NB4 (cell line): ENCODE measurements at regions not wholly inside any gene's neighbourhood (a gene's known extent, or its start where the extent isn't known, plus 50 kb on each side); places are given as distances from the start of the nearest gene placed in this dataset.

Experiments used
- CTCF ChIP-seq: IDR thresholded peaks from one replicate; pipeline ENCODE4 v1.5.1; 2012; ENCODE audit warnings: low read depth, low read length
- MAX ChIP-seq: IDR thresholded peaks from 2 replicates; pipeline ENCODE4 v1.6.1; 2011; ENCODE audit warnings: low read depth, low read length
- POLR2A ChIP-seq: IDR thresholded peaks from 2 replicates; pipeline ENCODE4 v1.6.1; 2011; ENCODE audit warnings: mild to moderate bottlenecking; ENCODE audit not compliant: insufficient read length; ENCODE audit errors: extremely low read depth

GRCh38 chr2:41764131-41764530 is 283.7 kb upstream of the PKDCC start:
- TF ChIP-seq CTCF (no peak), POLR2A (no peak), MAX (no peak)
